DND-41 (cell line): ENCODE measurements at regions not wholly inside any gene's neighbourhood (a gene's known extent, or its start where the extent isn't known, plus 50 kb on each side); places are given as distances from the start of the nearest gene placed in this dataset.

ENCODE experiments used
- ATAC-seq: fragments of 200-7000 bp; cut with Tn5 transposase; 3 replicates; pipeline ENCODE4 v1.9.1; 2021; ENCODE audit warnings: low read depth; ENCODE audit not compliant: insufficient read depth
- DNase-seq: peaks from one replicate; pipeline ENCODE4 v3.0.0-alpha.2; 2020
- H2AFZ ChIP-seq: 2 replicates; pipeline ENCODE4 v1.6.0; 2012; ENCODE audit warnings: low read depth, low read length
- H3K27ac ChIP-seq: 2 replicates; pipeline ENCODE4 v1.5.1; 2012; ENCODE audit warnings: low read length, inconsistent platforms
- H3K27me3 ChIP-seq: fragments of 200-600 bp; sonication (generic); 2 replicates; pipeline ENCODE4 v1.6.0; 2012; ENCODE audit warnings: low read length, mild to moderate bottlenecking, inconsistent platforms; ENCODE audit not compliant: insufficient read depth, poor library complexity
- H3K36me3 ChIP-seq: 2 replicates; pipeline ENCODE4 v1.5.1; 2012; ENCODE audit warnings: low read length, inconsistent platforms; ENCODE audit not compliant: insufficient read depth
- H3K4me1 ChIP-seq: 2 replicates; pipeline ENCODE4 v1.5.1; 2012; ENCODE audit warnings: mild to moderate bottlenecking, low read length; ENCODE audit not compliant: insufficient read depth
- H3K4me2 ChIP-seq: 2 replicates; pipeline ENCODE4 v1.6.0; 2012; ENCODE audit warnings: mild to moderate bottlenecking, moderate library complexity, low read length, inconsistent platforms; ENCODE audit not compliant: insufficient read depth
- H3K4me3 ChIP-seq, 2 experiments: fragments of 200-600 bp in 1 of 2; shearing (Covaris generic) in 1 of 2; 2 replicates each; pipeline ENCODE4 v1.5.1; 2012 to 2016; ENCODE audit warnings: inconsistent platforms in 2 of 2, low read length in 2 of 2, mild to moderate bottlenecking in 2 of 2, low read depth in 1 of 2, moderate library complexity in 1 of 2
- H3K79me2 ChIP-seq: 2 replicates; pipeline ENCODE4 v1.6.0; 2012; ENCODE audit warnings: low read length, inconsistent platforms; ENCODE audit not compliant: insufficient read depth
- H3K9ac ChIP-seq: 2 replicates; pipeline ENCODE4 v1.6.0; 2012; ENCODE audit warnings: low read depth, mild to moderate bottlenecking, inconsistent platforms, low read length, moderate library complexity
- H3K9me3 ChIP-seq: 2 replicates; pipeline ENCODE4 v1.5.1; 2012; ENCODE audit warnings: low read length, moderate library complexity, mild to moderate bottlenecking, inconsistent platforms; ENCODE audit not compliant: insufficient read depth, severe bottlenecking
- H4K20me1 ChIP-seq: 2 replicates; pipeline ENCODE4 v1.6.0; 2012; ENCODE audit warnings: low read length; ENCODE audit not compliant: insufficient read depth
- EZH2 ChIP-seq: IDR thresholded peaks from 3 replicates; pipeline ENCODE4 v1.6.1; 2012; ENCODE audit warnings: borderline replicate concordance, low read depth, mild to moderate bottlenecking, moderate library complexity, low read length, inconsistent platforms; ENCODE audit not compliant: severe bottlenecking
- TF ChIP-seq, protein P1 (sequence below): IDR thresholded peaks from 2 replicates; pipeline ENCODE4 v1.5.1; 2012; ENCODE audit warnings: borderline replicate concordance, low read length, moderate library complexity, mild to moderate bottlenecking; ENCODE audit not compliant: poor library complexity, severe bottlenecking; ENCODE audit errors: extremely low read depth

DNA sequence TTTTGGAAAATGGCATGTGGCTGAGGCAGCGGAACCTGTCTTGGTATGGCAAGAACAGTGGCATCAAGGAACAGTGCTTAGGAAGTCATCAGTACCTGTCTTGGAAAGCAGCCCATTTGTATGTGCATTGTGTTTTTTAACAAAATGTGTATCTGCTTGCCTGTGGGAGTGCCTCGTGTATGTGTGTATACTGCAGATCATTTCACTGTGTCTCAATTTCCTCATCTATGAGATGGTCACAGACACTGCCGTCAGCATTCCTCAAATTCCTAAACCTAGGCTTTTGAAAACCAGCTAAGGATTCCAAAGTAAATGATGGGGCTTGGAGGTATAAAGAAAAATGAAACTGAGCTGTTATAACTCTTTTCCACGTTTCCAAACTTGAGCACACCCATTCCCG, 441.3 kb downstream of the RND3 start:
- Histone ChIP-seq H3K27me3 (no peaks in the 10 kb centered on the region), H3K4me1 (no peaks in the 10 kb centered on the region), H4K20me1 (no peaks in the 10 kb centered on the region), H3K9ac (no peak overlapping the region), H3K27ac (no peak overlapping the region), H3K9me3 (no peaks in the 10 kb centered on the region), H2AFZ (no peak overlapping the region), H3K4me3 (no peak overlapping the region), H3K36me3 (no peaks in the 10 kb centered on the region), H3K79me2 (no peaks in the 10 kb centered on the region), H3K4me2 (no peak overlapping the region)
- DNase-seq (no peak), ATAC-seq (no peak)
- TF ChIP-seq, protein P1, sequence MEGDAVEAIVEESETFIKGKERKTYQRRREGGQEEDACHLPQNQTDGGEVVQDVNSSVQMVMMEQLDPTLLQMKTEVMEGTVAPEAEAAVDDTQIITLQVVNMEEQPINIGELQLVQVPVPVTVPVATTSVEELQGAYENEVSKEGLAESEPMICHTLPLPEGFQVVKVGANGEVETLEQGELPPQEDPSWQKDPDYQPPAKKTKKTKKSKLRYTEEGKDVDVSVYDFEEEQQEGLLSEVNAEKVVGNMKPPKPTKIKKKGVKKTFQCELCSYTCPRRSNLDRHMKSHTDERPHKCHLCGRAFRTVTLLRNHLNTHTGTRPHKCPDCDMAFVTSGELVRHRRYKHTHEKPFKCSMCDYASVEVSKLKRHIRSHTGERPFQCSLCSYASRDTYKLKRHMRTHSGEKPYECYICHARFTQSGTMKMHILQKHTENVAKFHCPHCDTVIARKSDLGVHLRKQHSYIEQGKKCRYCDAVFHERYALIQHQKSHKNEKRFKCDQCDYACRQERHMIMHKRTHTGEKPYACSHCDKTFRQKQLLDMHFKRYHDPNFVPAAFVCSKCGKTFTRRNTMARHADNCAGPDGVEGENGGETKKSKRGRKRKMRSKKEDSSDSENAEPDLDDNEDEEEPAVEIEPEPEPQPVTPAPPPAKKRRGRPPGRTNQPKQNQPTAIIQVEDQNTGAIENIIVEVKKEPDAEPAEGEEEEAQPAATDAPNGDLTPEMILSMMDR, result no peak
- no peak for TF ChIP-seq EZH2

DNA sequence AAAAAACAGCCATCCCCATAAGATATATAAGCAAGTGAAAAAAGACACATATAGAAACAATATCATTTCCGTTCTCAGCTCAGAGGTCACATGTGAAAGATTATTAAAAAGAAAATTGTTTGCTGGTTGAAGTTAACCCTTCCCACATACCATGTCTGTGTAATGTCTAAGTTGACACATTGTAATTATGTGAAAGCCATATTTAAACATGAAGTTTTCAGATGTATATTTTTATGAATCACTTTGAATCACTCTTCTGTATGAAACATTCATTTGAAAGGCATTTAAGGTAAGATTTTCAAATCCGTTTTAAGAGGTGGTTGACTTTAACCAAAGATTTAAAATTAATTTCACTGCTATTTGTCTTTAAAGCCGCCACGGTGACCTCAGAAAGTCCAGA, 441.9 kb downstream of the RND3 start:
- TF ChIP-seq, protein P1, result no peak
- TF ChIP-seq EZH2, result no peak
- Histone ChIP-seq H3K27ac (no peak overlapping the region), H3K4me2 (no peak overlapping the region), H3K9me3 (no peaks in the 10 kb centered on the region), H3K79me2 (no peaks in the 10 kb centered on the region), H4K20me1 (no peaks in the 10 kb centered on the region), H3K36me3 (no peaks in the 10 kb centered on the region), H3K9ac (no peak overlapping the region), H3K4me1 (no peaks in the 10 kb centered on the region), H3K4me3 (no peak overlapping the region), H3K27me3 (no peaks in the 10 kb centered on the region), H2AFZ (no peak overlapping the region)
- DNase-seq, result no peak
- no peak for ATAC-seq

DNA sequence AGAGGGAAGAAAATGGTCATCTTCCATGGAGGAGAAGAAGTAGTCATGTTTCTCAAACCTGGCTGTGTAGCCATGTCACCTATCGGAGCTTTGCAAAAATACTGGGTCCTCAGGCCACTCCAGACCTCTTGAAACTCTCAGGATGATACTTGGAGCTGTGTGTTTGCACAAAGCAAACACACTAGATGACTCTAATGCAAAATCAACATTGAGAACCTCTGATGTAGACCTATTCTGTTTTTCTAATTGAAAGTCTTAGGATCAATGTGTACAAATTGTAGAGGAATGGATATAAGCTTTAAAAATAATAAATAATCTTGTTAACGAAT, 444.3 kb downstream of the RND3 start:
- no peaks in the 10 kb centered on the region for H3K4me1 ChIP-seq
- H3K4me3 ChIP-seq, result no peak overlapping the region
- no peak for ATAC-seq
- no peaks in the 10 kb centered on the region for H3K27me3 ChIP-seq
- H3K36me3 ChIP-seq, result no peaks in the 10 kb centered on the region
- no peak overlapping the region for H3K4me2 ChIP-seq
- no peak overlapping the region for H2AFZ ChIP-seq
- no peaks in the 10 kb centered on the region for H3K79me2 ChIP-seq
- no peaks in the 10 kb centered on the region for H3K9me3 ChIP-seq
- H3K9ac ChIP-seq, result no peak overlapping the region
- DNase-seq, result no peak
- no peak overlapping the region for H3K27ac ChIP-seq
- H4K20me1 ChIP-seq, result no peaks in the 10 kb centered on the region
- TF ChIP-seq, protein P1, result no peak
- no peak for TF ChIP-seq EZH2

DNA sequence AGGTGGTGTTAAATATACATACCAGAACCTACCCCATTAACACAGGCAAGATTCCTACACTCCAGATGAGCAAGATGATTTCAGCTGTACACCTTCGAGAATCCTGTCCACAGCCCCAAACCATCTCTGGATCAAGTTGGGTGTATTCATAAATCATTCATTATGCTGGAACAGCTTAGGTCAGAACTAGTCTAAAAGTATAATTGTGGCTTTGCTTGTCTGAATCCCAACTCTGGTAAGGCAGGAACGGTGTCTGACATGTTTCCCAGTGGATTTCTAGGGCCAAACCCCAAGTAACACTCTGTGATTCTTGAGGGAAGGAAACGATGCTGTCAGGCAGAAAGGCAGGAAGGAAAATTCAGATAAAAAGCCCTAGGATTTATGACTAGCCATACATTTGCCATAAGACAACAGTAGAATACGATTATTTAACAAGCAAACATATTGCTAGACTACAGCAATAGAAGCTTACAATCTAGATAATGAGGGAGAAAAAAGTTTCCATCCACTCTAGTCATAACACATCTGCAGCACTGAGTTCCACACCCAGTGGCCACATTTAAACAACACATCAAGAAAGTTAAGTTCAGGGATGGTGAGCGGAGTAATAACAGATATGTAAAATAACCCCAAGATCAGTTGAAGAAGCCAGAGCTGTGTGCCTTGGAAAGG, 444.8 kb downstream of the RND3 start:
- H2AFZ ChIP-seq, result no peak overlapping the region
- DNase-seq, result no peak

More for the DNA sequence above, 444.8 kb downstream of the RND3 start:
- H3K27ac ChIP-seq, result no peak overlapping the region
- no peak overlapping the region for H3K4me3 ChIP-seq
- no peaks in the 10 kb centered on the region for H4K20me1 ChIP-seq
- no peaks in the 10 kb centered on the region for H3K36me3 ChIP-seq
- H3K4me1 ChIP-seq, result no peaks in the 10 kb centered on the region
- H3K4me2 ChIP-seq, result no peak overlapping the region
- no peaks in the 10 kb centered on the region for H3K79me2 ChIP-seq
- no peaks in the 10 kb centered on the region for H3K9me3 ChIP-seq
- no peaks in the 10 kb centered on the region for H3K27me3 ChIP-seq
- no peak for TF ChIP-seq EZH2
- TF ChIP-seq, protein P1, result no peak
- ATAC-seq, result no peak
- no peak overlapping the region for H3K9ac ChIP-seq
